IMR-90 (cell line): ENCODE measurements at regions not wholly inside any gene's neighbourhood (a gene's known extent, or its start where the extent isn't known, plus 50 kb on each side); places are given as distances from the start of the nearest gene placed in this dataset.

ENCODE experiments used
- ATAC-seq: fragments of 200-7000 bp; cut with Tn5 transposase; 2 replicates; pipeline ENCODE4 v1.9.1; 2020; ENCODE audit warnings: low read depth, mild to moderate bottlenecking, moderate library complexity
- BruUV-seq: library from RNA; stranded (reverse); fragments of 400-500 nt; replicated peaks from 2 replicates; lab custom pipeline; 2021; lab: Mats Ljungman, UMichigan
- CTCF ChIA-PET: fragments of 300-600 bp; formaldehyde crosslinking; extraction: SDS; loops from one replicate; lab custom pipeline; 2021; ENCODE audit warnings: antibody characterized with exemption; lab: Yijun Ruan, JAX
- POLR2A ChIA-PET: fragments of 300-600 bp; sonication (Branson Sonifier 250); formaldehyde crosslinking; loops from one replicate; lab custom pipeline; 2022; ENCODE audit warnings: antibody characterized with exemption; ENCODE audit not compliant: unreplicated experiment; lab: Charles Lee
- DNase-seq: peaks from one replicate; pipeline ENCODE4 v3.0.0; 2013
- H2AFZ ChIP-seq: replicated peaks from 2 replicates; pipeline ENCODE3; 2013; ENCODE audit warnings: low read length, mild to moderate bottlenecking; ENCODE audit not compliant: poor library complexity
- H2AK5ac ChIP-seq: 2 replicates; pipeline ENCODE4 v1.6.1; 2013; ENCODE audit warnings: low read depth, low read length, inconsistent platforms
- H2AK9ac ChIP-seq: replicated peaks from 2 replicates; pipeline ENCODE3; 2013; ENCODE audit warnings: mild to moderate bottlenecking, low read depth, low read length, moderate library complexity; ENCODE audit not compliant: poor library complexity
- H2BK120ac ChIP-seq: 2 replicates; pipeline ENCODE4 v1.6.1; 2013; ENCODE audit warnings: low read depth, low read length, inconsistent platforms
- H2BK15ac ChIP-seq: 3 replicates; pipeline ENCODE4 v1.6.1; 2013; ENCODE audit warnings: low read depth, low read length, inconsistent platforms
- H2BK20ac ChIP-seq: 2 replicates; pipeline ENCODE4 v1.6.1; 2013; ENCODE audit warnings: low read depth, mild to moderate bottlenecking, inconsistent platforms, low read length, moderate library complexity
- H2BK5ac ChIP-seq: 2 replicates; pipeline ENCODE4 v1.6.1; 2013; ENCODE audit warnings: mild to moderate bottlenecking, low read depth, low read length, inconsistent platforms; ENCODE audit not compliant: poor library complexity, severe bottlenecking
- H3K14ac ChIP-seq: replicated peaks from 2 replicates; pipeline ENCODE4 v1.6.1; 2013; ENCODE audit warnings: low read depth, low read length, inconsistent platforms
- H3K18ac ChIP-seq: 2 replicates; pipeline ENCODE4 v1.6.1; 2013; ENCODE audit warnings: low read depth, low read length, control low read depth
- H3K23ac ChIP-seq: 2 replicates; pipeline ENCODE4 v1.6.1; 2013; ENCODE audit warnings: low read depth, low read length, inconsistent platforms
- H3K27ac ChIP-seq: 2 replicates; pipeline ENCODE4 v1.5.1; 2013; ENCODE audit warnings: mild to moderate bottlenecking, control low read depth, low read length; ENCODE audit not compliant: insufficient read depth
- H3K27me3 ChIP-seq: 2 replicates; pipeline ENCODE4 v1.6.1; 2013; ENCODE audit warnings: low read length; ENCODE audit not compliant: control insufficient read depth, insufficient read depth
- H3K36me3 ChIP-seq: 2 replicates; pipeline ENCODE4 v1.6.1; 2013; ENCODE audit warnings: low read length, mixed read lengths; ENCODE audit not compliant: control insufficient read depth, insufficient read depth
- H3K4ac ChIP-seq: 2 replicates; pipeline ENCODE4 v1.6.1; 2013; ENCODE audit warnings: low read depth, low read length, inconsistent platforms
- H3K4me1 ChIP-seq: 2 replicates; pipeline ENCODE4 v1.6.1; 2013; ENCODE audit warnings: low read length, mixed read lengths; ENCODE audit not compliant: control insufficient read depth, insufficient read depth
- H3K4me2 ChIP-seq: 2 replicates; pipeline ENCODE4 v1.6.1; 2013; ENCODE audit warnings: low read depth, mild to moderate bottlenecking, control low read depth, low read length, moderate library complexity
- H3K4me3 ChIP-seq: 2 replicates; pipeline ENCODE4 v1.5.1; 2013; ENCODE audit warnings: low read depth, mild to moderate bottlenecking, control low read depth, low read length, moderate library complexity; ENCODE audit not compliant: insufficient read depth
- H3K56ac ChIP-seq: 2 replicates; pipeline ENCODE4 v1.6.1; 2013; ENCODE audit warnings: low read length, inconsistent platforms; ENCODE audit not compliant: insufficient read depth; ENCODE audit errors: extremely low read depth
- H3K79me1 ChIP-seq, 2 experiments: 2 replicates each; pipeline ENCODE4 v1.6.1; 2013; ENCODE audit warnings: low read length in 2 of 2, inconsistent platforms in 1 of 2, low read depth in 1 of 2
- H3K9ac ChIP-seq: 2 replicates; pipeline ENCODE4 v1.6.1; 2013; ENCODE audit warnings: low read depth, low read length, control low read depth
- H3K9me1 ChIP-seq: 2 replicates; pipeline ENCODE4 v1.6.1; 2013; ENCODE audit warnings: low read length, inconsistent platforms; ENCODE audit not compliant: insufficient read depth
- H3K9me3 ChIP-seq: 2 replicates; pipeline ENCODE4 v1.6.1; 2013; ENCODE audit warnings: low read length; ENCODE audit not compliant: control insufficient read depth, insufficient read depth
- H4K20me1 ChIP-seq: 2 replicates; pipeline ENCODE4 v1.6.1; 2013; ENCODE audit warnings: low read length, inconsistent platforms; ENCODE audit not compliant: insufficient read depth
- H4K5ac ChIP-seq: 2 replicates; pipeline ENCODE4 v1.6.1; 2013; ENCODE audit warnings: mild to moderate bottlenecking, low read depth, low read length, control low read depth
- H4K8ac ChIP-seq, 2 experiments: 2 replicates each; pipeline ENCODE4 v1.6.1; 2013; ENCODE audit warnings: low read depth in 2 of 2, low read length in 2 of 2, control low read depth in 1 of 2, inconsistent platforms in 1 of 2
- H4K91ac ChIP-seq: 2 replicates; pipeline ENCODE4 v1.6.1; 2013; ENCODE audit warnings: low read depth, low read length, inconsistent platforms; ENCODE audit not compliant: insufficient read depth
- BHLHE40 ChIP-seq: fragments of 150-350 bp; IDR thresholded peaks from 2 replicates; pipeline ENCODE4 v1.6.1; 2016; ENCODE audit warnings: mild to moderate bottlenecking, low read depth, low read length
- CEBPB ChIP-seq: IDR thresholded peaks from 2 replicates; pipeline ENCODE4 v1.6.1; 2012; ENCODE audit warnings: low read depth, low read length, improper control_type of control experiment
- CHD1 ChIP-seq: IDR thresholded peaks from 2 replicates; pipeline ENCODE4 v1.6.1; 2012; ENCODE audit warnings: low read depth, low read length, improper control_type of control experiment
- ELK1 ChIP-seq: fragments of 150-350 bp; IDR thresholded peaks from 2 replicates; pipeline ENCODE4 v1.6.1; 2016; ENCODE audit warnings: low read depth, mild to moderate bottlenecking, low read length, moderate library complexity, borderline replicate concordance
- FOS ChIP-seq: fragments of 150-350 bp; IDR thresholded peaks from 2 replicates; pipeline ENCODE4 v1.6.1; 2016; ENCODE audit warnings: low read depth, low read length
- MAFK ChIP-seq: IDR thresholded peaks from 2 replicates; pipeline ENCODE4 v1.6.1; 2012; ENCODE audit warnings: low read depth, low read length, improper control_type of control experiment
- MXI1 ChIP-seq: IDR thresholded peaks from 2 replicates; pipeline ENCODE4 v1.6.1; 2012; ENCODE audit warnings: low read depth, mild to moderate bottlenecking, low read length, moderate library complexity, borderline replicate concordance
- NFE2L2 ChIP-seq: fragments of 150-350 bp; IDR thresholded peaks from 2 replicates; pipeline ENCODE4 v1.6.1; 2016; ENCODE audit warnings: low read depth, mild to moderate bottlenecking, low read length
- POLR2A ChIP-seq: IDR thresholded peaks from 2 replicates; pipeline ENCODE4 v1.6.1; 2012; ENCODE audit warnings: mild to moderate bottlenecking, low read depth, low read length
- RAD21 ChIP-seq: IDR thresholded peaks from 2 replicates; pipeline ENCODE4 v1.6.1; 2012; ENCODE audit warnings: low read length, improper control_type of control experiment
- RCOR1 ChIP-seq: IDR thresholded peaks from 2 replicates; pipeline ENCODE4 v1.6.1; 2012; ENCODE audit warnings: mild to moderate bottlenecking, low read length, improper control_type of control experiment; ENCODE audit not compliant: insufficient replicate concordance
- RFX5 ChIP-seq: IDR thresholded peaks from 2 replicates; pipeline ENCODE4 v1.8.0; 2012; ENCODE audit warnings: low read depth, mild to moderate bottlenecking, low read length, moderate library complexity
- SMC3 ChIP-seq: fragments of 150-350 bp; IDR thresholded peaks from 2 replicates; pipeline ENCODE4 v1.6.1; 2016; ENCODE audit warnings: low read depth, mild to moderate bottlenecking, antibody characterized with exemption, low read length, moderate library complexity
- WGBS, 2 experiments: methylation state at CpG; one replicate each; pipeline versions ENCODE4 v1.1.5 to v1.1.7; 2013; ENCODE audit warnings: missing lambda C conversion rate in 2 of 2; ENCODE audit not compliant: insufficient read length in 1 of 2; ENCODE audit errors: extremely low coverage in 2 of 2; 5-methylcytosine and 5-hydroxymethylcytosine counted together
- dilution Hi-C: fragments of 300-500 bp; cut with HindIII; formaldehyde crosslinking; loops from one replicate; pipeline ENCODE4 v1.14.3; 2018; ENCODE audit warnings: low sequenced_read_pairs; ENCODE audit not compliant: unreplicated experiment
- in situ Hi-C: fragments of 300-500 bp; cut with MboI; formaldehyde crosslinking; loops from 3 replicates; pipeline ENCODE4 v1.14.3; 2019; ENCODE audit warnings: low sequenced_read_pairs, inconsistent platforms, mixed read lengths
- intact Hi-C: fragments of 100-400 bp; cut with micrococcal nuclease; formaldehyde crosslinking; loops from 2 replicates; pipeline ENCODE4 v1.10.0; 2022
- TF ChIP-seq, protein P1 (sequence below): conservative IDR thresholded peaks from 2 replicates; pipeline ENCODE4 v1.5.1; 2012; ENCODE audit warnings: mild to moderate bottlenecking, low read depth, low read length, improper control_type of control experiment
- TF ChIP-seq, protein P2 (sequence below): fragments of 150-350 bp; IDR thresholded peaks from 2 replicates; pipeline ENCODE4 v1.6.1; 2017; ENCODE audit warnings: mild to moderate bottlenecking, antibody characterized with exemption, low read length, low read depth

DNA sequence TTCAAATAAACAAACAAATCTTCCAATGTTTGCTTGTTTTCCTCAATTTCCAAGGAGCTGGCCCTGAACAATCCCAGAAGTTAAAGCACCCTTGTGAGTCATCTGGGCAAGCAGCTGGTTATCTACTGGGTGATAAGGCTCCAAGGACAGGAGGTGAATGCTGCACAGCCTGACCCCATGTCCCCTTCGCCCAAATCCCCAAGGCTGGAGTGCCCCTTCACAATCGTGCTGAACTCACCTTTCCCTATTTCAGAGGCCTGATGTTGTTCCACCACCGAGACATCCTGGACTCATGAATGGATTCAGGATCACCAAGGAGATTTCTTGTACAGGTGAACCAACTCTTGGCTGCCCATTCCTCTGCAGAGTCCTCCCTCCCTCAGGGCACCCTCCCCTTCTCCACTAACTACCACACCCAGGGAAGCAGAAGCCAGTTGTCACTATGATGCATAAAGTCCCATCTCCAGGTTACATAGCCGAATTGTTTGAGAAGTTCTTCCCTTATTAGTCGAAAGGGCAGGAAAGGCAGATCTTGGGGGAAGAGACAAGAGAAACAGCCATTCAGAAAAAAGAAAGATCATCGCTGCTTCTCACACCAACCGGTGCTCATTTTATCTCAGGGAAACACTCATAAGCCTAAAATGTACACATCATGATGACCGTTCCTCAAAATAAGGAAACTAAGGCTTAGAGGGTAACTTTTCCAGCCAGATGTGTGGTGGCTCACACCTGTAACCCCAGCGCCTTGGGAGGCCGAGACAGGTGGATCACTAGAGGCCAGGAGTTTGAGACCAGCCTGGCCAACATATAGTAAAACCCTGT is 138.8 kb upstream of the RREB1 start:
- Histone ChIP-seq H4K5ac (no peak overlapping the region), H2AFZ (no peak overlapping the region), H3K14ac (no peak overlapping the region), H4K20me1 (no peaks in the 10 kb centered on the region), H3K4me3 (no peak overlapping the region), H3K4me1 (no peaks in the 10 kb centered on the region), H3K79me1 (no peaks in the 10 kb centered on the region), H3K9me3 (no peaks in the 10 kb centered on the region), H3K4me2 (no peak overlapping the region), H2BK5ac (no peak overlapping the region), H3K23ac (no peak overlapping the region), H3K4ac (no peak overlapping the region), H4K8ac (no peak overlapping the region), H2BK120ac (no peak overlapping the region), H3K18ac (no peak overlapping the region), H2AK9ac (no peak overlapping the region), H3K9ac (no peak overlapping the region), H4K91ac (no peak overlapping the region), H3K56ac (no peak overlapping the region), H2BK20ac (no peak overlapping the region), H3K9me1 (no peaks in the 10 kb centered on the region), H2BK15ac (no peak overlapping the region), H2AK5ac (no peak overlapping the region), H3K27ac (no peak overlapping the region), H3K36me3 (no peaks in the 10 kb centered on the region), H3K27me3 (peaks cover 4% of the 10 kb centered on the region)
- intact Hi-C loops (no loop called here), in situ Hi-C loops (no loop called here), dilution Hi-C loops (no loop called here)
- ChIA-PET POLR2A (no interaction called here), CTCF (no interaction called here)
- TF ChIP-seq RCOR1, result no peak
- TF ChIP-seq POLR2A, result no peak
- TF ChIP-seq SMC3, result no peak
- no peak for TF ChIP-seq CEBPB
- no peak for TF ChIP-seq RAD21
- no peak for TF ChIP-seq MAFK
- no peak for TF ChIP-seq CHD1
- TF ChIP-seq, protein P1, sequence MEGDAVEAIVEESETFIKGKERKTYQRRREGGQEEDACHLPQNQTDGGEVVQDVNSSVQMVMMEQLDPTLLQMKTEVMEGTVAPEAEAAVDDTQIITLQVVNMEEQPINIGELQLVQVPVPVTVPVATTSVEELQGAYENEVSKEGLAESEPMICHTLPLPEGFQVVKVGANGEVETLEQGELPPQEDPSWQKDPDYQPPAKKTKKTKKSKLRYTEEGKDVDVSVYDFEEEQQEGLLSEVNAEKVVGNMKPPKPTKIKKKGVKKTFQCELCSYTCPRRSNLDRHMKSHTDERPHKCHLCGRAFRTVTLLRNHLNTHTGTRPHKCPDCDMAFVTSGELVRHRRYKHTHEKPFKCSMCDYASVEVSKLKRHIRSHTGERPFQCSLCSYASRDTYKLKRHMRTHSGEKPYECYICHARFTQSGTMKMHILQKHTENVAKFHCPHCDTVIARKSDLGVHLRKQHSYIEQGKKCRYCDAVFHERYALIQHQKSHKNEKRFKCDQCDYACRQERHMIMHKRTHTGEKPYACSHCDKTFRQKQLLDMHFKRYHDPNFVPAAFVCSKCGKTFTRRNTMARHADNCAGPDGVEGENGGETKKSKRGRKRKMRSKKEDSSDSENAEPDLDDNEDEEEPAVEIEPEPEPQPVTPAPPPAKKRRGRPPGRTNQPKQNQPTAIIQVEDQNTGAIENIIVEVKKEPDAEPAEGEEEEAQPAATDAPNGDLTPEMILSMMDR, result no peak
- TF ChIP-seq NFE2L2, result no peak
- TF ChIP-seq RFX5, result no peak
- no peak for TF ChIP-seq FOS
- no peak for TF ChIP-seq MXI1
- no peak for TF ChIP-seq BHLHE40
- TF ChIP-seq, protein P2, sequence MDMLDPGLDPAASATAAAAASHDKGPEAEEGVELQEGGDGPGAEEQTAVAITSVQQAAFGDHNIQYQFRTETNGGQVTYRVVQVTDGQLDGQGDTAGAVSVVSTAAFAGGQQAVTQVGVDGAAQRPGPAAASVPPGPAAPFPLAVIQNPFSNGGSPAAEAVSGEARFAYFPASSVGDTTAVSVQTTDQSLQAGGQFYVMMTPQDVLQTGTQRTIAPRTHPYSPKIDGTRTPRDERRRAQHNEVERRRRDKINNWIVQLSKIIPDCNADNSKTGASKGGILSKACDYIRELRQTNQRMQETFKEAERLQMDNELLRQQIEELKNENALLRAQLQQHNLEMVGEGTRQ, result no peak
- TF ChIP-seq ELK1, result no peak
- DNase-seq (no peak), ATAC-seq (no peak)
- BruUV-seq, result no TSS peak
- no CpG with 5 or more reads among the region's 10 CpGs for WGBS, 2 experiments
